NCI-H748 (cell line): ENCODE measurements at regions not wholly inside any gene's neighbourhood (a gene's known extent, or its start where the extent isn't known, plus 50 kb on each side); places are given as distances from the start of the nearest gene placed in this dataset.
"Not testable (repeated sequence)": the region's sequence is repeated elsewhere in the genome, so short reads cannot be mapped to it uniquely, and the experiment has no call there.

Experiments used
- DNase-seq: peaks from one replicate; lab custom pipeline; 2025; ENCODE audit not compliant: unreplicated experiment; lab: John Stamatoyannopoulos, UW

- DNase-seq = no peak
Measured at GRCh38 chr20:11162026-11162775, 488.4 kb upstream of the JAG1 start.

- DNase-seq = no peak
Measured at GRCh38 chr20:11165789-11166188, 492.0 kb upstream of the JAG1 start.

GRCh38 chr20:11166712-11167111 is 492.9 kb upstream of the JAG1 start:
- DNase-seq = no peak

- no peak for DNase-seq
Measured at GRCh38 chr20:11168026-11168425, 494.2 kb upstream of the JAG1 start.

- no peak for DNase-seq
Measured at GRCh38 chr20:11170025-11170424, 496.2 kb upstream of the JAG1 start.

- DNase-seq = no peak
Measured at GRCh38 chr20:11170565-11170964, 496.8 kb upstream of the JAG1 start.

- DNase-seq = no peak
Measured at GRCh38 chr20:11172881-11173280, 499.1 kb upstream of the JAG1 start.

GRCh38 chr20:11173916-11174315 is 500.1 kb upstream of the JAG1 start:
- no peak for DNase-seq

GRCh38 chr20:11174861-11175260 is 501.1 kb upstream of the JAG1 start:
- no peak for DNase-seq

GRCh38 chr20:11176431-11176830 is 502.6 kb upstream of the JAG1 start:
- no peak for DNase-seq

GRCh38 chr20:11178946-11179654 is 505.3 kb upstream of the JAG1 start:
- DNase-seq = no peak

GRCh38 chr20:11180186-11180585 is 506.4 kb upstream of the JAG1 start:
- no peak for DNase-seq

- DNase-seq = not testable (repeated sequence)
Measured at GRCh38 chr20:11181129-11181528, 507.3 kb upstream of the JAG1 start.

GRCh38 chr20:11181966-11182365 is 508.2 kb upstream of the JAG1 start:
- DNase-seq = no peak

- no peak for DNase-seq
Measured at GRCh38 chr20:11182720-11183119, 508.9 kb upstream of the JAG1 start.

GRCh38 chr20:11186301-11187008 is 512.7 kb upstream of the JAG1 start:
- DNase-seq = no peak

GRCh38 chr20:11188843-11189603 is 515.2 kb upstream of the JAG1 start:
- DNase-seq = no peak

- DNase-seq = no peak
Measured at GRCh38 chr20:11190741-11191140, 516.9 kb upstream of the JAG1 start.

GRCh38 chr20:11192106-11192505 is 518.3 kb upstream of the JAG1 start:
- no peak for DNase-seq

- no peak for DNase-seq
Measured at GRCh38 chr20:11193241-11193640, 519.4 kb upstream of the JAG1 start.

- DNase-seq = no peak
Measured at GRCh38 chr20:11195169-11195568, 521.4 kb upstream of the JAG1 start.
